SK-N-SH treated with all-trans-retinoic acid at 6 μM for 48 hours (cell line): ENCODE measurements at regions not wholly inside any gene's neighbourhood (a gene's known extent, or its start where the extent isn't known, plus 50 kb on each side); places are given as distances from the start of the nearest gene placed in this dataset.

Experiments used
- ATAC-seq: fragments of 200-7000 bp; cut with Tn5 transposase; 3 replicates; pipeline ENCODE4 v1.9.1; 2020; ENCODE audit warnings: mild to moderate bottlenecking, moderate library complexity
- ARNTL ChIP-seq: fragments of 450-650 bp; formaldehyde crosslinking; IDR thresholded peaks from 2 replicates; pipeline ENCODE4 v1.5.0; 2020; ENCODE audit warnings: low read depth, mild to moderate bottlenecking, moderate library complexity, borderline replicate concordance
- BACH2 ChIP-seq: fragments of 250-450 bp; sonication (Bioruptor Pico); IDR thresholded peaks from 2 replicates; pipeline ENCODE4 v1.9.0; 2021; ENCODE audit warnings: mild to moderate bottlenecking, borderline replicate concordance
- CSDC2 ChIP-seq: fragments of 250-450 bp; sonication (Bioruptor Pico); IDR thresholded peaks from 2 replicates; pipeline ENCODE4 v1.5.0; 2020; ENCODE audit warnings: mild to moderate bottlenecking, moderate library complexity
- ESRRG ChIP-seq: fragments of 250-450 bp; sonication (Bioruptor Pico); IDR thresholded peaks from 2 replicates; pipeline ENCODE4 v1.6.1; 2021; ENCODE audit warnings: mild to moderate bottlenecking
- GLIS3 ChIP-seq: fragments of 250-450 bp; sonication (Bioruptor Pico); IDR thresholded peaks from 2 replicates; pipeline ENCODE4 v1.5.0; 2020; ENCODE audit warnings: mild to moderate bottlenecking, moderate library complexity
- ISL1 ChIP-seq: fragments of 250-450 bp; sonication (Bioruptor Pico); IDR thresholded peaks from 2 replicates; pipeline ENCODE4 v2.1.2; 2022; ENCODE audit warnings: mild to moderate bottlenecking, moderate library complexity
- OSR1 ChIP-seq: fragments of 250-450 bp; sonication (Bioruptor Pico); IDR thresholded peaks from 2 replicates; pipeline ENCODE4 v1.8.0; 2022; ENCODE audit warnings: moderate library complexity, mild to moderate bottlenecking, inconsistent platforms
- PPARA ChIP-seq: fragments of 250-450 bp; sonication (Bioruptor Pico); IDR thresholded peaks from 2 replicates; pipeline ENCODE4 v1.5.0; 2020; ENCODE audit warnings: mild to moderate bottlenecking, borderline replicate concordance
- RARB ChIP-seq: fragments of 250-450 bp; sonication (Bioruptor Pico); IDR thresholded peaks from 2 replicates; pipeline ENCODE4 v1.8.0; 2021; ENCODE audit warnings: mild to moderate bottlenecking, moderate library complexity
- TCF4 ChIP-seq: fragments of 250-450 bp; sonication (Bioruptor Pico); IDR thresholded peaks from 2 replicates; pipeline ENCODE4 v1.8.0; 2021; ENCODE audit warnings: mild to moderate bottlenecking, moderate library complexity, borderline replicate concordance
- TOX ChIP-seq: fragments of 250-450 bp; sonication (Bioruptor Pico); IDR thresholded peaks from 2 replicates; pipeline ENCODE4 v1.8.0; 2021; ENCODE audit warnings: mild to moderate bottlenecking, moderate library complexity, borderline replicate concordance
- TSHZ2 ChIP-seq: fragments of 250-450 bp; sonication (Bioruptor Pico); IDR thresholded peaks from 2 replicates; pipeline ENCODE4 v1.5.0; 2020; ENCODE audit warnings: mild to moderate bottlenecking, moderate library complexity
- ZFP3 ChIP-seq: fragments of 250-450 bp; sonication (Bioruptor Pico); IDR thresholded peaks from 2 replicates; pipeline ENCODE4 v1.5.0; 2020; ENCODE audit warnings: mild to moderate bottlenecking, moderate library complexity
- ZFP30 ChIP-seq: fragments of 450-650 bp; formaldehyde crosslinking; IDR thresholded peaks from 2 replicates; pipeline ENCODE4 v1.5.0; 2022; ENCODE audit warnings: mild to moderate bottlenecking, moderate library complexity
- ZNF565 ChIP-seq: fragments of 450-650 bp; formaldehyde crosslinking; conservative IDR thresholded peaks from 2 replicates; pipeline ENCODE4 v1.5.0; 2020; ENCODE audit warnings: low read depth, mild to moderate bottlenecking, moderate library complexity
- ZNF70 ChIP-seq: fragments of 450-650 bp; formaldehyde crosslinking; IDR thresholded peaks from 2 replicates; pipeline ENCODE4 v1.5.0; 2020; ENCODE audit warnings: mild to moderate bottlenecking, moderate library complexity
- ZNF8 ChIP-seq: fragments of 450-650 bp; formaldehyde crosslinking; IDR thresholded peaks from 2 replicates; pipeline ENCODE4 v1.5.0; 2020; ENCODE audit warnings: mild to moderate bottlenecking, moderate library complexity
- TF ChIP-seq, protein P1 (sequence below): fragments of 250-450 bp; sonication (Bioruptor Pico); IDR thresholded peaks from 2 replicates; pipeline ENCODE4 v1.5.1; 2021; ENCODE audit warnings: mild to moderate bottlenecking, moderate library complexity
- TF ChIP-seq, protein P2 (sequence below): fragments of 250-450 bp; sonication (Bioruptor Pico); IDR thresholded peaks from 2 replicates; pipeline ENCODE4 v1.5.1; 2020; ENCODE audit warnings: low read depth, mild to moderate bottlenecking, moderate library complexity

GRCh38 chr18:66438711-66439536 is 165.0 kb downstream of the CDH19 start:
- TF ChIP-seq RARB (CRISPR knock-in tag) (no peak), ISL1 (no peak), OSR1 (CRISPR knock-in tag) (no peak), GLIS3 (CRISPR knock-in tag) (no peak), ESRRG (CRISPR knock-in tag) (no peak), ZNF565 (CRISPR knock-in tag) (no peak), CSDC2 (CRISPR knock-in tag) (no peak), BACH2 (CRISPR knock-in tag) (no peak), TCF4 (CRISPR knock-in tag) (no peak), PPARA (CRISPR knock-in tag) (no peak)
- ATAC-seq = no peak

- ATAC-seq = no peak
- TF ChIP-seq ZFP30 (CRISPR knock-in tag) = no peak
Measured at GRCh38 chr18:66432636-66433035, 171.3 kb downstream of the CDH19 start.

DNA sequence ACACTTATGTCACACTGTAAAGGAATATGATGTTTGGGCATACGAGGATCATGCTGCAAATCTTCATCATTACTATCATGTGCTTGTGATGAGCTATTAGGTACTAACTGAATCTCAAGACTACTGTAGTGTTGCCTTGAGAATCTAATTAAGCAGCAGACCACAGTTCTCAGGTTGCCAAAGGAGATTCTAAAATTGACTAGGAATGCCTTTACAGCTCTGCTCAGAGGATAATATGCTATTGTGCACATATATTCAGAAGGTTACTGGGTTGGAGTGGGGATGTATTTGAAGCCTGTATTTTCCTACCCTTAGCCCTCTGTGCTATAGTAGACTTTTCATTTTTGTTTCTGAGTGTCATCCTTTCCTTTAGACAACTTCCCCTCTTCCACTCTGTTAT is 175.1 kb downstream of the CDH19 start:
- TF ChIP-seq TCF4 (CRISPR knock-in tag) = no peak
- TF ChIP-seq ZFP30 (CRISPR knock-in tag) = no peak
- no peak for TF ChIP-seq ZFP3 (CRISPR knock-in tag)
- no peak for TF ChIP-seq ESRRG (CRISPR knock-in tag)
- no peak for TF ChIP-seq TSHZ2
- no peak for TF ChIP-seq GLIS3 (CRISPR knock-in tag)
- no peak for TF ChIP-seq ZNF8 (CRISPR knock-in tag)
- TF ChIP-seq CSDC2 (CRISPR knock-in tag) = no peak
- no peak for TF ChIP-seq ISL1
- TF ChIP-seq PPARA (CRISPR knock-in tag) = no peak
- no peak for TF ChIP-seq ZNF70 (CRISPR knock-in tag)
- ATAC-seq = no peak

- ATAC-seq = no peak
- TF ChIP-seq BACH2 (CRISPR knock-in tag) = no peak
- no peak for TF ChIP-seq GLIS3 (CRISPR knock-in tag)
- TF ChIP-seq RARB (CRISPR knock-in tag) = no peak
- TF ChIP-seq, protein P1, sequence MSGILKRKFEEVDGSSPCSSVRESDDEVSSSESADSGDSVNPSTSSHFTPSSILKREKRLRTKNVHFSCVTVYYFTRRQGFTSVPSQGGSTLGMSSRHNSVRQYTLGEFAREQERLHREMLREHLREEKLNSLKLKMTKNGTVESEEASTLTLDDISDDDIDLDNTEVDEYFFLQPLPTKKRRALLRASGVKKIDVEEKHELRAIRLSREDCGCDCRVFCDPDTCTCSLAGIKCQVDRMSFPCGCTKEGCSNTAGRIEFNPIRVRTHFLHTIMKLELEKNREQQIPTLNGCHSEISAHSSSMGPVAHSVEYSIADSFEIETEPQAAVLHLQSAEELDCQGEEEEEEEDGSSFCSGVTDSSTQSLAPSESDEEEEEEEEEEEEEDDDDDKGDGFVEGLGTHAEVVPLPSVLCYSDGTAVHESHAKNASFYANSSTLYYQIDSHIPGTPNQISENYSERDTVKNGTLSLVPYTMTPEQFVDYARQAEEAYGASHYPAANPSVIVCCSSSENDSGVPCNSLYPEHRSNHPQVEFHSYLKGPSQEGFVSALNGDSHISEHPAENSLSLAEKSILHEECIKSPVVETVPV (CRISPR knock-in tag) = no peak
- TF ChIP-seq ZNF70 (CRISPR knock-in tag) = no peak
- no peak for TF ChIP-seq ZFP30 (CRISPR knock-in tag)
- no peak for TF ChIP-seq ARNTL (CRISPR knock-in tag)
- TF ChIP-seq, protein P2, sequence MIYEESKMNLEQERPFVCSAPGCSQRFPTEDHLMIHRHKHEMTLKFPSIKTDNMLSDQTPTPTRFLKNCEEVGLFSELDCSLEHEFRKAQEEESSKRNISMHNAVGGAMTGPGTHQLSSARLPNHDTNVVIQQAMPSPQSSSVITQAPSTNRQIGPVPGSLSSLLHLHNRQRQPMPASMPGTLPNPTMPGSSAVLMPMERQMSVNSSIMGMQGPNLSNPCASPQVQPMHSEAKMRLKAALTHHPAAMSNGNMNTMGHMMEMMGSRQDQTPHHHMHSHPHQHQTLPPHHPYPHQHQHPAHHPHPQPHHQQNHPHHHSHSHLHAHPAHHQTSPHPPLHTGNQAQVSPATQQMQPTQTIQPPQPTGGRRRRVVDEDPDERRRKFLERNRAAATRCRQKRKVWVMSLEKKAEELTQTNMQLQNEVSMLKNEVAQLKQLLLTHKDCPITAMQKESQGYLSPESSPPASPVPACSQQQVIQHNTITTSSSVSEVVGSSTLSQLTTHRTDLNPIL (CRISPR knock-in tag) = no peak
Measured at GRCh38 chr18:66419400-66419799, 184.5 kb downstream of the CDH19 start.

DNA sequence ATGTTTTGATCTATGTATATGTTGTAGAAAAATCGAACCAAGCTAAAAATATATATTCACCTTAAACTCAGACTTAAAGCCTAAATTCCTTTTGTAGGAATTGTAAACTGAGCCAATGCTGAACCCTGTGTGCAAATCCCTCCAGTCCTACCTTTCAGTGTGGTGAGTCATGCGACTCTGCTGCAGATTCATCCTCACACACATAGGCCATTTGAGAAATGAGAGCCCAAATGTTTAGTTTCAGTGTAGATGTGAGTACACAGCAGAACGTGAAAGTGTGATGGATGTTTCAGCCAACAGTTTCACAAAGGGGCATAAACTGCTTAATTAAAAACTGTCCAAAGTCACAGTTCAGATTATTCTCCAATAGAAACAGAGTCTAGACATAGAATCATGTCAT is 193.2 kb downstream of the CDH19 start:
- TF ChIP-seq ZNF70 (CRISPR knock-in tag) (no peak), CSDC2 (CRISPR knock-in tag) (no peak), TOX (no peak), ISL1 (no peak), ZNF565 (CRISPR knock-in tag) (no peak)
- ATAC-seq = no peak
